Fibroblast of lung (primary cell): ENCODE measurements at regions not wholly inside any gene's neighbourhood (a gene's known extent, or its start where the extent isn't known, plus 50 kb on each side); places are given as distances from the start of the nearest gene placed in this dataset.

ENCODE experiments used
- DNase-seq, 2 donors: peaks; one replicate each; pipeline versions ENCODE4 v3.0.0 to v3.0.0-alpha.2; 2010; ENCODE audit warnings: low read depth in 2 of 2
- H2AFZ ChIP-seq: 2 replicates; pipeline ENCODE4 v1.5.1; 2012; ENCODE audit warnings: low read length, control low read depth, inconsistent platforms
- H3K27ac ChIP-seq: 2 replicates; pipeline ENCODE4 v1.5.1; 2011; ENCODE audit warnings: low read length, control low read depth; ENCODE audit not compliant: insufficient read depth
- H3K27me3 ChIP-seq: 2 replicates; pipeline ENCODE4 v1.5.1; 2011; ENCODE audit warnings: mild to moderate bottlenecking, low read length; ENCODE audit not compliant: control insufficient read depth, insufficient read depth
- H3K36me3 ChIP-seq: 2 replicates; pipeline ENCODE4 v1.5.1; 2011; ENCODE audit warnings: low read length; ENCODE audit not compliant: control insufficient read depth, insufficient read depth
- H3K4me1 ChIP-seq: 2 replicates; pipeline ENCODE4 v1.5.1; 2011; ENCODE audit warnings: low read length; ENCODE audit not compliant: control insufficient read depth, insufficient read depth; ENCODE audit errors: extremely low read depth
- H3K4me2 ChIP-seq: 2 replicates; pipeline ENCODE4 v1.5.1; 2011; ENCODE audit warnings: low read length, control low read depth; ENCODE audit not compliant: insufficient read depth; ENCODE audit errors: extremely low read depth
- H3K4me3 ChIP-seq, 4 experiments: fragments of 200-600 bp in 1 of 4; sonication (generic) in 1 of 4; replicated peaks in 1 of 4; 2 replicates each; pipeline ENCODE4 v1.5.1; 2011 to 2016; ENCODE audit warnings: low read length in 4 of 4, low read depth in 3 of 4, mild to moderate bottlenecking in 3 of 4, control low read depth in 2 of 4, inconsistent platforms in 1 of 4, mixed read lengths in 1 of 4; ENCODE audit not compliant: insufficient read depth in 1 of 4; ENCODE audit errors: control extremely low read depth in 1 of 4
- H3K79me2 ChIP-seq: 2 replicates; pipeline ENCODE4 v1.5.1; 2012; ENCODE audit warnings: mild to moderate bottlenecking, low read length, inconsistent platforms; ENCODE audit not compliant: control insufficient read depth, insufficient read depth
- H3K9ac ChIP-seq: 2 replicates; pipeline ENCODE4 v1.5.1; 2011; ENCODE audit warnings: mild to moderate bottlenecking, low read length, control low read depth; ENCODE audit not compliant: insufficient read depth
- H3K9me3 ChIP-seq: 2 replicates; pipeline ENCODE4 v1.5.1; 2012; ENCODE audit warnings: low read depth, low read length; ENCODE audit not compliant: control insufficient read depth, insufficient read depth
- H4K20me1 ChIP-seq: 2 replicates; pipeline ENCODE4 v1.5.1; 2011; ENCODE audit warnings: low read length; ENCODE audit not compliant: control insufficient read depth, insufficient read depth; ENCODE audit errors: extremely low read depth
- EZH2 ChIP-seq: IDR thresholded peaks from 2 replicates; pipeline ENCODE4 v1.5.1; 2012; ENCODE audit warnings: low read length, control low read depth, mild to moderate bottlenecking; ENCODE audit errors: missing control alignments
- TF ChIP-seq, protein P1 (sequence below), 2 donors: IDR thresholded peaks in 1 of 2; conservative IDR thresholded peaks in 1 of 2; 1 replicate in 1 of 2; 2 replicates in 1 of 2; pipeline ENCODE4 v1.5.1; 2011 to 2012; ENCODE audit warnings: low read length in 2 of 2, control low read depth in 1 of 2, inconsistent platforms in 1 of 2, low read depth in 1 of 2, mild to moderate bottlenecking in 1 of 2

DNA sequence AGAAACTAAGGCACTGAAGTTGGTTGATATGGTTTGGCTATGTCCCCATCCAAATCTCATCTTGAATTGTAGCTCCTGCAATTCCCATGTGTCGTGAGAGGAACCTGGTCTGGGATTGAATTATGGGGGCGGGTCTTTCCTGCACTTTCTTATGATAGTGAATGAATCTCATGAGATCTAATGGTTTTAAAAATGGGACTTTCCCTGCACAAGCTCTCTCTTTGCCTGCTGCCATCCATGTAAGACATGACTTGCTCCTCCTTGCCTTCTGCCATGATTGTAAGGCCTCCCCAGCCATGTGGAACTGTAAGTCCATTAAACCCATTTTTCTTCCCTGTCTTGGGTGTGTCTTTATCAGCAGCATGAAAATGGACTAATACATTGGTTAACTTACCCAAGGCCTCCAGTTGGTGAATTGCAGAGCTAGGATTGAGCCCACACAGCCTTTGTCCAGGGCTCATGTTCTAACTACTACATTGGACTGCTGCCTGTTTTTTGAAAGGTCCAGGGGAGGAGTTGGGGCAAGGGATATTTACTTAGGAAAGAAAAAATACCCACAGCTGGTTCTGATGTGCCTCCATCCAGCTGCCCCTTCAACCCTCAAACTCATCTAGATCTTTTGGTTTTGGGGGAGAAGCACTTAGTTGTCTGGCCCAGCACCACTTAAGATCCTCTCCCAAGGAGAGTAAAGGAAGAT is 107.8 kb upstream of the NAV2 start:
- no peak overlapping the region for H3K4me3 ChIP-seq
- H3K9ac ChIP-seq = no peak overlapping the region
- peaks cover under 1% of the 10 kb centered on the region for H3K27me3 ChIP-seq
- H3K4me1 ChIP-seq = no peaks in the 10 kb centered on the region
- H4K20me1 ChIP-seq = no peaks in the 10 kb centered on the region
- peak in 1 of 2 donors; percentile 20 for DNase-seq
- no peaks in the 10 kb centered on the region for H3K79me2 ChIP-seq
- H3K9me3 ChIP-seq = no peaks in the 10 kb centered on the region
- H3K36me3 ChIP-seq = no peaks in the 10 kb centered on the region
- H3K4me2 ChIP-seq = no peak overlapping the region
- H3K27ac ChIP-seq = no peak overlapping the region
- no peak overlapping the region for H2AFZ ChIP-seq
- TF ChIP-seq EZH2 = no peak
- TF ChIP-seq, protein P1, sequence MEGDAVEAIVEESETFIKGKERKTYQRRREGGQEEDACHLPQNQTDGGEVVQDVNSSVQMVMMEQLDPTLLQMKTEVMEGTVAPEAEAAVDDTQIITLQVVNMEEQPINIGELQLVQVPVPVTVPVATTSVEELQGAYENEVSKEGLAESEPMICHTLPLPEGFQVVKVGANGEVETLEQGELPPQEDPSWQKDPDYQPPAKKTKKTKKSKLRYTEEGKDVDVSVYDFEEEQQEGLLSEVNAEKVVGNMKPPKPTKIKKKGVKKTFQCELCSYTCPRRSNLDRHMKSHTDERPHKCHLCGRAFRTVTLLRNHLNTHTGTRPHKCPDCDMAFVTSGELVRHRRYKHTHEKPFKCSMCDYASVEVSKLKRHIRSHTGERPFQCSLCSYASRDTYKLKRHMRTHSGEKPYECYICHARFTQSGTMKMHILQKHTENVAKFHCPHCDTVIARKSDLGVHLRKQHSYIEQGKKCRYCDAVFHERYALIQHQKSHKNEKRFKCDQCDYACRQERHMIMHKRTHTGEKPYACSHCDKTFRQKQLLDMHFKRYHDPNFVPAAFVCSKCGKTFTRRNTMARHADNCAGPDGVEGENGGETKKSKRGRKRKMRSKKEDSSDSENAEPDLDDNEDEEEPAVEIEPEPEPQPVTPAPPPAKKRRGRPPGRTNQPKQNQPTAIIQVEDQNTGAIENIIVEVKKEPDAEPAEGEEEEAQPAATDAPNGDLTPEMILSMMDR (conservative IDR thresholded peaks at IDR 0.05 in 1 of 2, IDR thresholded peaks at IDR 0.05 in 1 of 2; ENCODE audit: low read depth in 1 of 2, low read length in 2 of 2) = no peak

DNA sequence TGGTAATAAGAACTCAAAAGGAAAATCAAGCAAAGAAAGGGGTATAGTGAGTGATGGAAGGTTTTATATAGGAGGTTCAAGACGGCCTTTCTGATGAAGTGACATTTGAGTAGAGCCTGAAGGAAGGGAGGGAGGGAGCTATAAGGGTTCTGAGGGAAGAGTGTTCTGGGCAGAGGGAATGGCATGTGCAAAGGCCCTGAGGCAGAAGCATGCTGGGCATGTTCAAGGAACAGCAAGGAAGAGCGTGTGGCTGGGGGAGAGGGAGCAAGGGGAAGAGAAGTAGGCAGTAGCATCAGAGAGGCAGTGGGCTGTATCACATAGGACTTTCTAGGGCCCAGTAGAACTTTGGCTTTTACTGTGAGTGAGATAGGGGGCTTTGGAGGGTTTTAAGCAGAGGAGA is 108.9 kb upstream of the NAV2 start:
- TF ChIP-seq, protein P1 (conservative IDR thresholded peaks at IDR 0.05 in 1 of 2, IDR thresholded peaks at IDR 0.05 in 1 of 2; ENCODE audit: low read depth in 1 of 2, low read length in 2 of 2) = no peak
- TF ChIP-seq EZH2 = no peak
- no peak overlapping the region for H2AFZ ChIP-seq
- no peak overlapping the region for H3K27ac ChIP-seq
- no peak overlapping the region for H3K4me3 ChIP-seq
- H3K4me2 ChIP-seq = no peak overlapping the region
- H4K20me1 ChIP-seq = no peaks in the 10 kb centered on the region
- no peaks in the 10 kb centered on the region for H3K36me3 ChIP-seq
- no peaks in the 10 kb centered on the region for H3K4me1 ChIP-seq
- H3K27me3 ChIP-seq = no peaks in the 10 kb centered on the region
- H3K9ac ChIP-seq = no peak overlapping the region
- DNase-seq = no peak
- no peaks in the 10 kb centered on the region for H3K9me3 ChIP-seq
- no peaks in the 10 kb centered on the region for H3K79me2 ChIP-seq

DNA sequence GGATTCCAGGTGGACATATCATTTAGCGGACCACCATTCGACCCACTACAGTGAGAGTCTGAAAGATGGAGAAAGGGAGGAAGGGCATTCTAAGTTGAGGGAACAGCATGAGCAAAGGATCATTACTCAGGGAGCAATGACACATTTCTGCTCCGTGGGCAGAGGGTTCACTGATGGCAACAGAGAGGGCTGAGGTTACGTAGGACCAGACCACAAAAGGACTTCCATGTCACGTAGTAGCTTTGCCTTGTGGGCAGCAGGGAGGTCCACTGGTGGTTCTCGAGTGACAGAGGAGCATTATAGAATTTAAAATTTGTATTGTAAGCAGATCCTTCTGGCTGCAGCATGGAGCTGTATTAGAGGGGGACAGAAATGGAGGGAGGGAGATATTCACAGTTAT is 109.7 kb upstream of the NAV2 start:
- no peaks in the 10 kb centered on the region for H4K20me1 ChIP-seq
- no peak overlapping the region for H3K27ac ChIP-seq

More for the DNA sequence above, 109.7 kb upstream of the NAV2 start:
- no peak overlapping the region for H3K4me2 ChIP-seq
- H3K9me3 ChIP-seq = no peaks in the 10 kb centered on the region
- no peak overlapping the region for H3K4me3 ChIP-seq
- no peak for DNase-seq
- no peak overlapping the region for H2AFZ ChIP-seq
- no peak overlapping the region for H3K9ac ChIP-seq
- H3K36me3 ChIP-seq = no peaks in the 10 kb centered on the region
- no peaks in the 10 kb centered on the region for H3K79me2 ChIP-seq
- TF ChIP-seq, protein P1 (conservative IDR thresholded peaks at IDR 0.05 in 1 of 2, IDR thresholded peaks at IDR 0.05 in 1 of 2; ENCODE audit: low read depth in 1 of 2, low read length in 2 of 2) = no peak
- no peak for TF ChIP-seq EZH2
- H3K27me3 ChIP-seq = no peaks in the 10 kb centered on the region
- peaks cover 3% of the 10 kb centered on the region for H3K4me1 ChIP-seq
